Lung microvascular endothelial cell (primary cell): ENCODE measurements at regions not wholly inside any gene's neighbourhood (a gene's known extent, or its start where the extent isn't known, plus 50 kb on each side); places are given as distances from the start of the nearest gene placed in this dataset.
A peak's percentile ranks its signal among the peaks of the same experiment; 100 is the strongest.

Experiments
- DNase-seq, 2 donors: peaks; one replicate each; pipeline versions ENCODE4 v3.0.0 to v3.0.0-alpha.2; 2010; ENCODE audit warnings: low read depth in 2 of 2

GRCh38 chrX:150163956-150164726 lies 199.0 kb upstream of the MAMLD1 start:
- DNase-seq: no peak

GRCh38 chrX:150164971-150165600 lies 198.0 kb upstream of the MAMLD1 start:
- DNase-seq: no peak

GRCh38 chrX:150165776-150166610 lies 197.1 kb upstream of the MAMLD1 start:
- DNase-seq: no peak

- DNase-seq: no peak
Observed at GRCh38 chrX:150167482-150168324, 195.4 kb upstream of the MAMLD1 start.

- peak in 1 of 2 donors; percentile 12 for DNase-seq
Observed at GRCh38 chrX:150182161-150182560, 181.0 kb upstream of the MAMLD1 start.

- peak in 1 of 2 donors; percentile 41 for DNase-seq
Observed at GRCh38 chrX:150184491-150184890, 178.6 kb upstream of the MAMLD1 start.

DNA sequence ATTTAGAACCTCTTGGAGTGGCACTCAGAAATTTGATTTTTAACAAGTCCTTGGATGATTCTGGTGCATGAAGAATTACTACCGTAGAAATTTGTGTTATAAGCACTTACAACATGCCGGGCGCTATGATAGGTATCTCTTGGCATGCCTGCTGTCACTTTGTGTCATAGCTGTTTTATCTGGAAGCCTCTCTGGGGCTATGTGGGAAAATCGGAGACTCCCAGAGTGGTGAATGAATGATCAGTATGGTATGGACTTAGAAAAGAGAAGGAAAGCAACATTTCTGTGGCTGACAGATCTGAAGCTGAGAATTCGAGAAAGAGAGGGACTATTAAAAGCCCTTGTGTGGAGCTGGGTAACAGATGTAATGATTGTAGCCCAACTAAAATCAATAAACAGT lies 177.4 kb upstream of the MAMLD1 start:
- DNase-seq: no peak

DNA sequence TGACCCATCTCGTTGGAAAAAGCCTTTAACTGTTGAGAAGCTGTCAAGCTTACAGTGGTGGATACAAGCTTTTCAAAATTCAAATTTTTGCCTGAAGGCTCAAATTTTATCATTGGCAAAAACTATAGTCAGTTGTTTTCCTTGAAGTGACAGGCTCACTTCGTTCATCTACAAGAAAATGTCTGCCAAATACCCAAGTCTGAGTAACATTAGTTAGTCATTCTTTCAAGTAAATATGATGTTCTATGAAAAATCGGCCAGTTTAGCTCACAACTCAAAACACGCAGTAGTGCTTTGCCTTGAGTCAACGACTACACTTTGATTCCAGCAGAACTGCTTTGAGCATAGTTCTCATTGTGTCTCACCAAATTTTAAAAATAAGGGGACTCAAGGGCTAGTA lies 170.3 kb upstream of the MAMLD1 start:
- no peak for DNase-seq

GRCh38 chrX:150196285-150196684 lies 166.8 kb upstream of the MAMLD1 start:
- no peak for DNase-seq

DNA sequence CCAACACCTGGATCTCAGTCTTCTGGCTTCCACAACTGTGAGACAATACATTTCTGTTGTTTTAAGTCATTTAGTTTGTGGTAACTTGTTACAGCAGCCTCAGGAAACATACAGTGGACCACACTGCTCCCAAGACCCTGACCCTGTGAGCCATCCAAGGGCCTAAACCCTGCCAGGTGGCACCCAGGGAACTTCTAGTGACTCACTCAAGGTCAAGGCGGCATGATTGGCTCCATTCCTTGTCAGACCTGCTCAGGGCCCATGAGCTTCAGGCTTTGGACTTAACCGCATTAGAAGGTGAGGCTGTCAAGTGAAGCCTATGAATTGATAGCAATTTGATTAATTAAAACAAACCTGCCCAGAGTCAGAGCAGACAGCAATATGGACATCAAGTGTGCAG lies 165.7 kb upstream of the MAMLD1 start:
- no peak for DNase-seq

- DNase-seq: no peak
Observed at GRCh38 chrX:150198776-150199175, 164.3 kb upstream of the MAMLD1 start.

GRCh38 chrX:150199181-150199580 lies 163.9 kb upstream of the MAMLD1 start:
- no peak for DNase-seq

DNA sequence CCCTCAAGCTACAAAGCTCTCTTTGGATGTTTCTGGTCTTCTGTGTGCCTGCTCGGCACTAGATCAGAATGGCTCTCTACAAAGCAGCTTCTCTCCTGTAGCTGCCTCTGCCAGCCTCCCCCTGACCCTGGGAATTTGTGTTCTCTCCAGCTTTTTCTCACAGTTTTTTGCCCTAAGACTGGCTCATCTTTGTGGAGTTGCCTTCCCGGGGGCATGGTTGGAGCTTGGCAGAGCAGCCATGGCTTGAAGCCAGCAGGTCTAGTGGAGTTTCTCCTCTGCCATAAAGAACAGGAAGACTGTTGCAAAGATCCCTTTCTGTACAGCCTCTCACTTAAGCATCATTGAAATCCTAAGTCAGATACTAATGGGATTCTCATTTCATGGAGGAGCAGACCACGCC lies 163.3 kb upstream of the MAMLD1 start:
- DNase-seq: no peak

DNA sequence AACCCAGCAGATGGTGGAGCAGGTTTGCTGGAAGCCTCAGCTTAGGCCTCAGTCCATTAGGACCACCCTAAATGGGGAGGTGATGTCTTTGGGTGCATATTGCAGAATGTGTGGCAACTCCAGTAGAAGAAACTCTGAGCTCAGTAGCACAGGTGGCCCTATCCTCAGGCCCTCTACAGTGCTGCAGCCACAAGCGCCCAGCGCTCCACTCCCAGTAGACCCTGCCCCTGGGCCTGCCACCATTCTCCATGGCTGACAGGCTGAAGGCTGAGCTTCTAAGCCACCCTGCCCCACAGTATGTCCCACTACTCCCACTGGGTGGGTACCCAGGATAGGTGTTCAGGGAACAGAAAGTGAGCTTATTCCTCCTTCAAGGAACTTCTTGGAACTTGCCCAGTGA lies 162.8 kb upstream of the MAMLD1 start:
- DNase-seq: no peak

- DNase-seq: peak; percentile 41 to 95
Observed at GRCh38 chrX:150200820-150201287, 162.3 kb upstream of the MAMLD1 start.

DNA sequence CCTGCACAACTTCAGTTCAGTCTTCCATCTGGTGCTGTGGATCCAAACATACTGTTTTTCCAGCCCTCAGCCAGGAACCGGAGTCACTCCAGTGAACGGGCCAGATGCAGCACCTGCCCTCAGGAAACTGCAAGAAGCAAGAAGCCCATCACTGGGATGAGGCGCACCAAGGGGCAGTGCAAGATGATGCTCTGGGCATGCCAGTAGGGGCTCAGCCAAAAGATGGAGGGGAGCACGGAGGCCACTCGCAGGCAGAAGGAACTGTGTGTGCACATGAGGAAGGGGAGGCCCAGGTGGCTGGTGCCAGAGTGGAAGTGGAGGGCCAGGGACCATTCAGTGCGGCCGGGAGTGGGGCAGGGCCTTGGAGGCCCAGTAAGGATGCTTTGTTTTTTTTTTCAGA lies 161.7 kb upstream of the MAMLD1 start:
- no peak for DNase-seq

DNA sequence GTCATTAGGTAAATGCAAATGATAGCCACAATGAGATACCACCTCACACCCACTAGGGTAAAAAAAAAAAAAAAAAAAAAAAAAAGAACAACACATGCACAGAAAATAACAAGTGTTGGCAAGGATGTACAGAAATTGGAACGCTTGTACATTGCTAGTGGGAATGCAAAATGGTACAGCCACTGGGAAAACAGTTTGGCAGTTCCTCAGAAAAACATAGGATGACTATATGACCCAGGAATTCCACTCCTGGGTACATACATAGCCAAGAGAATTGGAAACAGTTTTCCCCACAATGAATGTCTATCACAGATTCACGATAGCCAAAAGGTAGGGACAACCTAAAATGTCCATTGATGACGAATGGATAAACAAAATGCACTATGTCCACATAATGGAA lies 161.3 kb upstream of the MAMLD1 start:
- DNase-seq: no peak

DNA sequence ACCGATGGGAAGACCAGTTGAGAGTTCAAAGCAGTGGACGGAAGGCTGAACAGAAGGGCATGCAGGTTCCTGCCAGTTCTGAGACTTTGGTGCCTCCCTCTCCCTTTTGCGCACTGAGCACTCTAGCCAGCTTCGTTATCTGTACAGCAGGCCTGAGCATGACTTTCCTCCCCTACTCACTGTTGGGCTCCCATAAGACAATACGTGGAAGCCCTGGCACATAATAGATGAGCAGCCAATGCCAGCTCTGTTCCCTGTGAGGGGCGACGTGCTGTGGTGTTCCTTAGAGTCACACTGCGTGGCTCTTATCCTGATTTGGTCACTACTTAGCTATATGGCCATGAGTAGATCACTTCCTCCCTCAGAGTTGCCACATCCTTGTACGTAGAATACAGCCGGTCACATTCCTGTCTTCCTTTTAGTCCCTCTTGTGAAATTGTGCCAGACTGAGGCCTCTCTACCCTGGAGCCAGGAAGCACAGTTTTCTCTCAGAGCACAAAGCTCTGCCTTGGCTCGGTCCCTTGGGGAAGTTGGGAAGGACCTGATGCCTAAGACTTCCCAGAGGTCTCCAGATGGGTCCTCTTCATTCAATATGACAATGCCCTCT lies 160.4 kb upstream of the MAMLD1 start:
- peak; percentile 25 to 38 for DNase-seq

GRCh38 chrX:150203248-150203645 lies 159.9 kb upstream of the MAMLD1 start:
- no peak for DNase-seq

DNA sequence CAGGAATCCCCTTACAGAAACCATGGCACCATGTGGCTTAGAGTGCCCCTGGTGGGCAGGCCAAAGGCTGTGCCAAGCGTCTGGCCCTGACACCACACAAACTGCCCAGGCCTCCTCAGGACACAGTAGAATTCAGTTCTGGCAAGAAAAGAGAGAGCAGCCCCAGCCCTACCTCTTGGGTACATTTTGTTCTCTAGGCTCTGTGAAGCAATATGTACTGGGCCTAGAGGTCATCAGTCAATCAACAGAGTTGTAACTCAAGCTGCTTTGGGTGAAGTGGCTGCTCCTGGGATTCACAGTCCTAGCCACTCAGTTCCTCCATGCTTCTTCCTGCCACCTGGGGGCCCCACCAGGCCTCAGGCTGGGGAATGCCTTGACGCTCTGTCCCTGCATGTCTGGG lies 158.1 kb upstream of the MAMLD1 start:
- no peak for DNase-seq

DNA sequence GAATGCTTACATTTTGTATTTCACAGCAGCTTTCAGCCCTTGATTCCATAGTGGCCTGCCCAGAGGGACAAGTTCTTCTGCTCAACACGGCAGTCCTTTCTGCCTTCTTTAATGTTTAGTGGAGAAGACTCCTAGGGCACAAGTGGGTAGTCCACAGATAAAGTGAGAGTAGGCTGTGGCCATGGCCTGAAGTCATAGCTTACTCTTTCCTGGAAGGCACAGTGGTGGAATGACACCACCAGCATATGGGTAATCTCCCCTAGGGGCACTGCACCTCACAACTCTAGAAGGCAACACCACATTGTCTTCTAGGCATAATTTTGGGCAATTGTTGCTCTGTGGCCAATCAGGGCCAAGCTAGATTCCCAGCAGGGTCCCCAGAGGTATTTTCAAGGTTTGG lies 155.4 kb upstream of the MAMLD1 start:
- DNase-seq: no peak
